ENCODE measurements at regions not wholly inside any gene's neighbourhood (a gene's known extent, or its start where the extent isn't known, plus 50 kb on each side); places are given as distances from the start of the nearest gene placed in this dataset.

- no peak for DNase-seq
Observed at GRCh38 chr18:78519394-78520062, 460.1 kb upstream of the SALL3 start.

GRCh38 chr18:78521136-78521535 is 458.5 kb upstream of the SALL3 start:
- no peak for DNase-seq

- no peak for DNase-seq
Observed at GRCh38 chr18:78521744-78522143, 457.9 kb upstream of the SALL3 start.

- no peak for DNase-seq
Observed at GRCh38 chr18:78522507-78522906, 457.1 kb upstream of the SALL3 start.

GRCh38 chr18:78523850-78524249 is 455.8 kb upstream of the SALL3 start:
- DNase-seq: no peak

- DNase-seq: no peak
Observed at GRCh38 chr18:78525366-78526111, 454.1 kb upstream of the SALL3 start.

- DNase-seq: no peak
Observed at GRCh38 chr18:78526275-78526674, 453.3 kb upstream of the SALL3 start.

GRCh38 chr18:78526923-78527711 is 452.5 kb upstream of the SALL3 start:
- DNase-seq: no peak

- no peak for DNase-seq
Observed at GRCh38 chr18:78527984-78528383, 451.6 kb upstream of the SALL3 start.

GRCh38 chr18:78528411-78529258 is 451.0 kb upstream of the SALL3 start:
- DNase-seq: no peak

GRCh38 chr18:78531637-78532036 is 448.0 kb upstream of the SALL3 start:
- DNase-seq: no peak

- peak; percentile 9 for DNase-seq
Observed at GRCh38 chr18:78538669-78539440, 440.8 kb upstream of the SALL3 start.

GRCh38 chr18:78540636-78541529 is 438.7 kb upstream of the SALL3 start:
- DNase-seq: no peak

- peak; percentile 29 for DNase-seq
Observed at GRCh38 chr18:78542204-78542603, 437.4 kb upstream of the SALL3 start.

GRCh38 chr18:78543201-78543725 is 436.4 kb upstream of the SALL3 start:
- DNase-seq: no peak

GRCh38 chr18:78546281-78546680 is 433.3 kb upstream of the SALL3 start:
- no peak for DNase-seq

GRCh38 chr18:78547817-78548216 is 431.8 kb upstream of the SALL3 start:
- DNase-seq: no peak

GRCh38 chr18:78548261-78549058 is 431.2 kb upstream of the SALL3 start:
- DNase-seq: no peak

GRCh38 chr18:78549971-78550370 is 429.6 kb upstream of the SALL3 start:
- DNase-seq: no peak

Data from suppressor macrophage treated with lipopolysaccharide for 4 hours (primary cell).